ENCODE measurements at regions not wholly inside any gene's neighbourhood (a gene's known extent, or its start where the extent isn't known, plus 50 kb on each side); places are given as distances from the start of the nearest gene placed in this dataset.

DNA sequence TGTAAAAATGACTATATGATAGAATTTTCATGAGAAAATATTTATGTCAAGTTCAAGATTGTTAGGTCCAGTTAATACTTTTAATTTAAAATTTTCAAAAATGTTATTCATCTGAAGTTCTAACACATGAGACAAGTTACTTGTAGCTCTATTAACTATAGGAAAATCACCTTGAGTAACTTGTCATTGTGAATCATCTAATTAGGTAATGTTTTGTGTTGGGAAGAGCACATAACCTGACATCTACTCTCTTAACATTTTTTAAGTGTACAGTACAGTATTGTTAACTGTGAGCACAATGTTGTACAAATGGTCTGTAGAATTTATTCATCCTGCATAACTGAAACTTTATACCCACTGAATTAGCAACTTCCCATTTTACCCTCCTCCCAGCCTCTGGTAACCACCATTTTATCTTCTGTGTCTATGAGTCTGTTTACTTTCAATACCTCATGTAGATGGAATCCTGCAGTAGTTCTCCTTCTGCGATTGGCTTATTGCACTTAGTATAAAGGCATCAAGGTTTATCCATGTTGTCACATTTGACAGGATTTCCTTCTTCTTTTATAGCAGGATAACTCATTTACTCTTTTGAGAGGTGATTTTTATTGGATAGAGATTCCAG, 54.6 kb downstream of the ARL4A start:
- no peak for DNase-seq

GRCh38 chr7:12746211-12746610, 58.8 kb downstream of the ARL4A start:
- DNase-seq = no peak

- no peak for DNase-seq
Observed at GRCh38 chr7:12747687-12748306, 60.4 kb downstream of the ARL4A start.

GRCh38 chr7:12749069-12749468, 61.6 kb downstream of the ARL4A start:
- no peak for DNase-seq

- DNase-seq = no peak
Observed at GRCh38 chr7:12749746-12750145, 62.3 kb downstream of the ARL4A start.

DNA sequence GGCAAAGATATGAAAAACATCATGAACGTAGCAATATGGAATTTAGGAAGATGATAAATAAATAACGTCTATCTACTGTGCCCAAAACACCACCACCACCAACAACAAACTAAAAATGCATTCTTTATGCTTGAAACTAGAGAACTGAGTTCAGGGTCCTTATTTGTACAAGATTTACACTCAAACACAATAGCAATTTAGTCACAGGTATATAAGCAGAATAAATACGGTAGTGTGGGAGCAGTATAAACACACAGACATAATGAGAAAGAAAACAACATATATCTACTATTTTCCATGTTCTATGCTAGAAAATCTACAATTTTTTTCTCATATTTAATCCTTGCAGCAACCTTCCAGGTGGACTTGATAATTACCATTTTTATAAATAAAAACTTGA, 64.3 kb downstream of the ARL4A start:
- no peak for DNase-seq

GRCh38 chr7:12754179-12754578, 66.7 kb downstream of the ARL4A start:
- no peak for DNase-seq

DNA sequence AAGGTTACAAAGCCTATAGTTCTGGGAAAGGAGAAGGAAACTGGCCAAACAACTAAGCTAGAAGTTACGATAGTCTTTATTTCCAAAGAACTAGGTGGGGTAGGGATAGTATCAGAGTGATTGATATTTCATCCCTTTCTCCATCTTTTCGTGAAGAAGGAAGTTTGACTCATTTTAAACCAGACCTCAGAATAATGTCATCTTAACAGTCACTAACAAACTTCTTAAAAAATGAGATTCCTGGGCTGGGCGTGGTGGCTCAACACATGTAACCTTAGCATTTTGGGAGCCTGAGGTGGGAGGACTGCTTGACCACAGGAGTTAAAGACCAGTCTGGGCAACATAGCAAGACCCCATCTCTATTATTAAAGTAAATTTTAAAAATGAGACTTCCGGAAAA, 69.4 kb downstream of the ARL4A start:
- DNase-seq = no peak

DNA sequence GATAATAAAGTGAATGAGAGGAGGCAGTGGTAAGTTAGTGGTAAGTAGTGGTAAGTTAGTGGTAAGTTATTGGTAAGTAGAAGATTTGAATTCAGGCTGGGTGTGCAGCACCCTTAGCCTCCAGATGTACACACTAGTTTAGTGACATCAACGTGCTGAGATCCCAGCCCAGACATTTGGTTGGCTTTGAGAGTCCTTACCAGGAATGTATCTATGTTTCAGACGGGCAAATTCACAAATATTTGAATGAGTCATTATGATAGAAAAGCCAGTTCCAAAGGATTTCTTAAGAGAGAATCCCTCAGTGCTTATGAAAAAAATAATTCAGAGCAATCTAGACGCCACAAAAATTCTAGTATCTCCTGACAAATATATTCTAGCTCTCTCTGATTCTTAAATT, 70.0 kb downstream of the ARL4A start:
- DNase-seq = no peak

GRCh38 chr7:12759151-12759550, 71.7 kb downstream of the ARL4A start:
- DNase-seq = no peak

GRCh38 chr7:12761111-12761510, 73.7 kb downstream of the ARL4A start:
- DNase-seq = no peak

DNA sequence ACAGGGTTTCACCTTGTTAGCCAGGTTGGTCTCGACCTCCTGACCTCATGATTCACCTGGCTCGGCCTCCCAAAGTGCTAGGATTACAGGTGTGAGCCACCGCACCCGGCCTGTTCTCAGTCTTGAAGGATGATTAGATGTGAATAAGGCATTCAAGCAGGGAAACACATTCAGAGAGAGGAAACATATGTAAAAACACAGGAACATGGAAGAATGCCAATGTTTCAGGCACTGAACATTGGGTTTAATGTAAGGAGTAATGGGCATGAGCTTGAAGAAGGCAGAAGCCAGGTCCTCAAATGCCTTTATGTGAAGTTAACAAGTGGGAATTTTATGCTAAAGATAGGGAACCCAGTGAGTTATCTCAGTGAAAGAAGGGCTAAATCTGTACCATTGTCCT, 74.3 kb downstream of the ARL4A start:
- DNase-seq = no peak

GRCh38 chr7:12764458-12764891, 77.0 kb downstream of the ARL4A start:
- no peak for DNase-seq

DNA sequence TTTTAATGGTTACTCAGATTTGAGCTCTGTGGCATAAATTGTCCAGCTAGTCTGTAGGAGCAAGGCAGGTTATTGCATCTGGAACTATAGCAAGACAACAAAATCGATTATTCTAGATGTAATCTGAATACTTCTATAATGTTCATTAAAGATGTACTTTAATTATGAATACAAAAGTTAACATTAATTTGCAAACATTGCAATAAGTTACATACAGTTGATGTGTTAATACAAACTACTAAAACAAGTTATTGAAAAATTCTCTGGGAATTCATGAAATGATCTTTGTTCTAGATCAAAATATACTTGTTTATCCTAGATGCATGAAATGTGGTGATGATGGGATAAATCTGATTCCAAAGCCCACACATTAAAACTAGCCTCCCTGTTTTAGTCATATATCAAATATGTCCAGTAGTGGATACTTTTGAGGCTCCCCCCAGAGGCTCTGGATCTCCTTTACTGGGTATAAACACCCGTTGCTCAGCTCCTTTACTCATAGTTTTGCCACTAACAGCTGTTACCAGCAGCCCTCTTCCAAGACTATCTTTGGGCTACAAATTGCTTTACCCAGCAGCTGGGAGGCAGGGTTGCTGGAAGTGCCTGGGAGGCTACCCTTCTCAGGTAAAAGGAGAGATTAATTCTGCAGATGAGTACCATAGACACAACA, 78.1 kb downstream of the ARL4A start:
- DNase-seq = no peak

DNA sequence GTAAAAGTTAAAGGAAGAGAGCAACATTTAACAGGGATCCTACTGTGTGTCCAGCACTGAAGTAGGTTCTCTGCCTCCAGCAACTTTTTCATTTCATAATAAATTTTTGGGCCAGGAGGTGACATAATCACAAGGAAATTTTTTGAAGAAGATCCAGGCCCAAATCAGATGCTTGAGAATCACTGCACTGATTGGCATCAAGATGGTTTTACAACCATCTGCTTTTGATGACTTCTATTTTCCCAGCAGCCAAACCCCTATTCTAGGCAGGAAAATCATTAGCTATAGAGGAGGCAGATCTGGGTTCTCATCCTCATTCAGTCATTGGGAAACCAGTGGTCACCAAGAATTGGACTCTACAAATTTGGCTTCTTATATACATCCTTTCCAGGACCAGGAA, 79.0 kb downstream of the ARL4A start:
- no peak for DNase-seq

DNA sequence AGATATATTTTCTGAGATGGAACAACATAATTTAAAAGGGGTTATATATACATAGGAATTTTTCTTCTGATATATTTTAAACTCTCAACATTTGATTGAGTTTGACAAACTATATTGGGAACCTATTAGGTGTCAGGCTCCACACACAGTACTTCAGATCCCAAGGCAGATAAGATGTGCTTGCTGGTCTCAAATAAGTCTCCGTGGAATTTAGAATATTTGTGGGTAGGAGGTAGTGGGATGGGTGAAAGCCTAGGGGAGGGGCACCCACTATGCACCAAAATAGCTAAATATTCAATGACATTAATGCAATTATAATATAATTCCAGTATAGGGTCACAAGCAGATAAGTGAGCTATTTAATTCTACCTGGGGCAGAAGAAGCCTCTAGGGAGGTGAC, 81.5 kb downstream of the ARL4A start:
- no peak for DNase-seq

- DNase-seq = no peak
Observed at GRCh38 chr7:12769444-12769843, 82.0 kb downstream of the ARL4A start.

DNA sequence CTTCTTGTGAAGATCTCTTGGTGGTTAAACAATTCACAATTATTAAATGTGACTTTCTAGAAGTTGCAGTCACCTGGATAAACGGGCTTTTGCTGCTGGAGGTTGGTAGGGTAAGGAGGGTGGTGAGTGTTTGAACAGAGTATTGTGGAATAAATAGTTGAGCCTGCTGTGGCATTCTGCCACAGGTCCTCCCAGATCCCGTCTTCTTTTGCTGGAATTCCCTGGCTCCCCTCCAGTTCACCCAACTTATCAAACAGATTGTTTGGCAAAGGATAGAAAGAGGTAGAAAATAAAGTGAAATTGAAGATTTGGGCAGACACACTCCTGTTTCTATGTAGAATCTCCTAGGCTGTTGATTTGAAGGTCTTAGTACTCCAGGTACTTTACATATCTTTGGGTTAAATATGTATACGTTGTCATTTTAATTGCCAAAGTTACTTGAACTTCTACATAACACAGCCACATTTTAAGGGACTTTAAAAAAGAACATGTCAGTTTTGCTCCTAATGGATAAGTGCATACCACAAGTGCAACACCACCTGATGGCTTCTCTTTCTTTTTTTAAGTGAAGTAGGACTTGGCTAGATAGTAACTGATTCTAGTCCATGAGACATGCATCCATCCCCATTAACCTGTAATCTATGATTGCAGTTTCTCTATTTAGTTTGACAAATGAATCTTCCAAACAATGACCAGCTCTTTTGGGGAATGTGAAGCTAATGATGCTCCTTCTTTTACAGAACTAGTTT, 83.0 kb downstream of the ARL4A start:
- DNase-seq = no peak

GRCh38 chr7:12771378-12771877, 84.0 kb downstream of the ARL4A start:
- DNase-seq = no peak

DNA sequence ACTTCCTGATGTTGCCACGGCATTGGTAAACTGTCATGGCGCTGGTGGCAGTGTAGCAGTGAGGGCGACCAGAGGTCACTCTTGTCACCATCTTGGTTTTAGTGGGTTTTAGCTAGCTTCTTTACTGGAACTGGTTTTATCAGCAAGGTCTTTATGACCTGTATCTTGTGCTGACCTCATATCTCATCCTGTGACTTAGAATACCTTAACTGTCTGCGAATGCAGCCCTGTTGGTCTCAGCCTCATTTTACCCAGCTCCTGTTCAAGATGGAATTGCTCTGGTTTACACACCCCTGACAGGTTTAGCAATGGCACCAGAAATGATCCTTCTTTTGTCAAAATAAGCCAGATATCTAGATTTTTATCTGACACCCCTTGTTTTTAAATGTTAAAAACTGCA, 85.3 kb downstream of the ARL4A start:
- DNase-seq = no peak

DNA sequence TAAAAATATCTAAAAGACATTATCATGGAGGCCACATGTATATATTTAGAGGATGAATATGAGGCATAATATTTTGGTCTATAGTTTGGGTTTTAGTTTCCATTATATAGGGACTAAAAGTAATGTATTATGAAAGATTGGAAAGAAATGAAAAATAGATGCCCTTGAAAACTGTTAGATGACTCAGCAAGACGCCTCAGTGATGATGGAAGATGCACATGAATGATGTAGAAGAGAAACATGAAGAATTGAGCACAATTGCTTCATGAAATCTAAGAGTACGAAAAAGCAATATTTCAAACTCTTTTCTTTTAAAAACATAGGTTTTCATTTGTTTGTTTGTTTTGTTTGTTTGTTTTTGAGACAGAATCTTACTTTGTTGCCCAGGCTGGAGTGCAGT, 89.8 kb downstream of the ARL4A start:
- DNase-seq = no peak

DNA sequence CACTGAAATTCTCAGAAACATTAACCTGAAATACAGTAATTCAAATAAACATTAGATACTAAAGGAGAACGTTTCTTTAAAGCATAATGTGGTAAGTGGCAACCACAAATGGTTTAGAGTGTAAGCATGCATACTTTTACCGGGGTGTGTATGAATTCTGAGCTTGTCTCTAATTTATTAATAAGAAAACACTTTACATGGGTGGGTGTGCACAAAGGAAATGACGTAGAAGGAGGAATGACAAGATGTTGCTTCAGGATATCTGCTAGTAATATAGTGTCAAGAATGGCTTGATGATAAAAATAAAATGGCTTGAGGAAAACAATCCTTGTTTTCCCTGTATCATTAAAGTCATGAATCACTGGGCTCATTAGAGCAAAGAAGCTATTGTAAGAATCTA, 92.5 kb downstream of the ARL4A start:
- no peak for DNase-seq

DNA sequence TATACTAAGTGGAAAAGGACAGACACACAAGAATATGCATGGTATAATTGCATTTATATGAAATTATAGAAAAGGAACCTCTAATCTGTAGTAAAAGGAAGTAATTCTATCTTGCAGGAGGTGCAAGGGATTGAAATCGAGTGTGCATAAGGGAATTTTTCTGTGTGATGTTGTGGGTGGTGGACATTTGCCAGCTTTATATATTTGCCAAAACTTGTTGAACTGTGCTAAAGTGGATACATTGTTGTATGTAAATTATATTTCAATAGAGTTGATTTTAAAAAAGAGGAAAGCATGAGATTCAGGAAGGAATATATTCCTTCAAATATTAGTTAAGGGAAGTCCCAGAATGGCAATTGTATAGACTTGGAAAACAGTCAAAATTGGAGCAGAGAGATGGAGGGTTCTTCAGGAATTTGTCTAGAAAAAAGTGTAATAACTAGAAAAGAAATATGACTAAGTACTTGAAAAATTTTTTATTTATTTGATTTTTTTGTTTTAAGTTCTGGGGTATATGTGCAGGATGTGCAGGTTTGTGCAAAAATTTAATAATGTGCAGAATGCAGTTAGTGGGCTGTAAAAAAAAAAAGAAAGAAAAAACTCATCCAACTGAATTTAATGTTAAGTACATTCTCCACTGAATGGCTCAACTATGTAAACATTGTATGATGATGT, 96.1 kb downstream of the ARL4A start:
- no peak for DNase-seq
